ENCODE measurements at regions not wholly inside any gene's neighbourhood (a gene's known extent, or its start where the extent isn't known, plus 50 kb on each side); places are given as distances from the start of the nearest gene placed in this dataset.

- H3K27ac ChIP-seq: no peak overlapping the region
- H3K4me3 ChIP-seq: no peak overlapping the region
- DNase-seq: no peak
- no peaks in the 10 kb centered on the region for H3K36me3 ChIP-seq (ENCODE audit: low read depth, missing control alignments)
- no peaks in the 10 kb centered on the region for H3K4me1 ChIP-seq
- intact Hi-C loops (cut with DNase I; ENCODE audit: low total_unique reads): no loop called here
- H3K9me3 ChIP-seq: no peaks in the 10 kb centered on the region
- H3K27me3 ChIP-seq: no peaks in the 10 kb centered on the region
- TF ChIP-seq, protein P1, sequence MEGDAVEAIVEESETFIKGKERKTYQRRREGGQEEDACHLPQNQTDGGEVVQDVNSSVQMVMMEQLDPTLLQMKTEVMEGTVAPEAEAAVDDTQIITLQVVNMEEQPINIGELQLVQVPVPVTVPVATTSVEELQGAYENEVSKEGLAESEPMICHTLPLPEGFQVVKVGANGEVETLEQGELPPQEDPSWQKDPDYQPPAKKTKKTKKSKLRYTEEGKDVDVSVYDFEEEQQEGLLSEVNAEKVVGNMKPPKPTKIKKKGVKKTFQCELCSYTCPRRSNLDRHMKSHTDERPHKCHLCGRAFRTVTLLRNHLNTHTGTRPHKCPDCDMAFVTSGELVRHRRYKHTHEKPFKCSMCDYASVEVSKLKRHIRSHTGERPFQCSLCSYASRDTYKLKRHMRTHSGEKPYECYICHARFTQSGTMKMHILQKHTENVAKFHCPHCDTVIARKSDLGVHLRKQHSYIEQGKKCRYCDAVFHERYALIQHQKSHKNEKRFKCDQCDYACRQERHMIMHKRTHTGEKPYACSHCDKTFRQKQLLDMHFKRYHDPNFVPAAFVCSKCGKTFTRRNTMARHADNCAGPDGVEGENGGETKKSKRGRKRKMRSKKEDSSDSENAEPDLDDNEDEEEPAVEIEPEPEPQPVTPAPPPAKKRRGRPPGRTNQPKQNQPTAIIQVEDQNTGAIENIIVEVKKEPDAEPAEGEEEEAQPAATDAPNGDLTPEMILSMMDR (IDR thresholded peaks at IDR 0.05): no peak
- no peak for TF ChIP-seq POLR2A (IDR thresholded peaks at IDR 0.05)
These were observed 152.6 kb upstream of the RNPC3 start for GRCh38 chr1:103372866-103373265.

DNA sequence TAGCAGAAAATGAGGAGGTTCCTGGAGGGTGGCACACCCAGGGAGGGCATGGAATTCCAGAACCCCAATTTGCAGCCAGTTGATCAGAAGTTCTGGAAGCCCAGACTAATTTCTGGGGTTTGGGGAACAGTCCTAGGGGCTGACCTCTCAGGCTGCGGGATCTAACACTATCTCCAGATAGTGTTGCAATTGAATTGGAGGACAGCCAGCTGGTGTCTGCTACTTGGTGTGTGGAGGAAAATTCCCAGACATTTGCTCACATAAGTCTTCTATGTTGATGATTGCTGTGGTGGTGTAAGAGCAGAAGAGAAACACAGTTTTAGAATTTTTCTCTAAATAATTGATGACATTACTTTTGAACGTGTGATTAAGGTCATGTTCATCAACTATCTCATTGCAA lies 154.3 kb upstream of the RNPC3 start:
- intact Hi-C loops (cut with DNase I; ENCODE audit: low total_unique reads): no loop called here
- Histone ChIP-seq H3K9me3 (no peaks in the 10 kb centered on the region), H3K4me3 (no peak overlapping the region), H3K27ac (no peak overlapping the region), H3K4me1 (no peaks in the 10 kb centered on the region), H3K27me3 (no peaks in the 10 kb centered on the region), H3K36me3 (ENCODE audit: low read depth, missing control alignments) (no peaks in the 10 kb centered on the region)
- WGBS, 2 donors: 68 to 76% methylated on average over 2 of the region's 2 CpGs
- peak; percentile 22 for DNase-seq
- TF ChIP-seq POLR2A (IDR thresholded peaks at IDR 0.05): no peak
- TF ChIP-seq, protein P1 (IDR thresholded peaks at IDR 0.05): no peak

DNA sequence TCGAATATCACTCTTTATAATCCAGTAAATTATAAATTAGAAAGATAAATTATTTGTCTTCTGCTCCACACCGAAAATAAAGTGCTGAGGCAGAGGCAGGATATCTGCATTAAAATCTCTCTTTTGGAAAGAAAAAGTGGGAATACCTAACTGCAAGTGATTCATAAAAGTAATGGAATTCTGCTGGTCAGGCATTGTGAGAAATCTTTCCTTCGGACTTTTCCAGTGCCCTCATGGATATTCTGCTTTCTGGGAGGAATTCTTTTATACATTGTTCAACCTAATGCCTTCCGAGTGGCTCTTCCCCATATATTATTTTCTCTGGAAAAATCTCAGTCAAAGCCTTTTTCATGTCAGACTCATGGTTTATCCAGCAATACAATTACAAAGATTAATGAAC lies 158.3 kb upstream of the RNPC3 start:
- H3K36me3 ChIP-seq (ENCODE audit: low read depth, missing control alignments): no peaks in the 10 kb centered on the region
- no peak for DNase-seq
- no peak overlapping the region for H3K4me3 ChIP-seq
- 88 to 90% methylated on average over 4 of the region's 4 CpGs for WGBS, 2 donors
- intact Hi-C loops (cut with DNase I; ENCODE audit: low total_unique reads): no loop called here
- H3K27me3 ChIP-seq: no peaks in the 10 kb centered on the region
- H3K27ac ChIP-seq: no peak overlapping the region
- TF ChIP-seq, protein P1 (IDR thresholded peaks at IDR 0.05): no peak
- TF ChIP-seq POLR2A (IDR thresholded peaks at IDR 0.05): no peak
- no peaks in the 10 kb centered on the region for H3K9me3 ChIP-seq
- no peaks in the 10 kb centered on the region for H3K4me1 ChIP-seq

DNA sequence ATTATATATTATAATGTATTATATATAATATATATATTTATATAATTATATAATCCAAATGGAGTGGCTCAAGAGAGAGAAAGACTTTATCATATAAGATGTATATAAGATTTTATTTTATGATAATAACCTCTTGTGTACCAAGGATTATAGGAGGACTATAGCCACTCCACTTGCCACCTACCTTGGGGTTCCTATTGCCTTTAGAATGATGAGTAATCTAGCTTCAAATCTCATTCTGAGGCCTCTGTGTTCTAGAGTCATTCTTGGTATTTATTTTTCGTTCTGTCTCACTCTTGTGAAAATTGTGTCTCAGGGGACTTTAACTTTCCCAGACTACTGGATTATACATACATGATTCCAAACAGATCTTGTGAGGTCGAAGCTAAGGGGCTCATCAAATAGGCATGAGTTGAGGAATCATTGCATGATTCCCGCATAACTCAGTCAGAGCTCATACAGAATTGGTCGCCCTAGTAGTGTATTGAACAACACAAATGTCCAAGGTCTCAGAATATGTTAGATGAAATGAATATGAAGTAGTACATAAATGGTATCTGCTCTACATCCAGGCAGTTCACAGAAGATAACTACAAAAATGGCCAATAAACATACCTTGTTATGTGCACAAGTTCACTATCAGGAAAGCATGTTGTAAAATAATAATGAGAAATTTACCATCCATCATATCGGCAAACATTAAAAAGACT lies 159.5 kb upstream of the RNPC3 start:
- no peak overlapping the region for H3K27ac ChIP-seq
- H3K36me3 ChIP-seq (ENCODE audit: low read depth, missing control alignments): no peaks in the 10 kb centered on the region
- intact Hi-C loops (cut with DNase I; ENCODE audit: low total_unique reads): no loop called here
- no peaks in the 10 kb centered on the region for H3K4me1 ChIP-seq
- WGBS, 2 donors: 91 to 96% methylated on average over 5 of the region's 5 CpGs
- no peaks in the 10 kb centered on the region for H3K9me3 ChIP-seq
- TF ChIP-seq POLR2A (IDR thresholded peaks at IDR 0.05): no peak
- TF ChIP-seq, protein P1 (IDR thresholded peaks at IDR 0.05): no peak
- no peak for DNase-seq
- no peaks in the 10 kb centered on the region for H3K27me3 ChIP-seq
- no peak overlapping the region for H3K4me3 ChIP-seq

DNA sequence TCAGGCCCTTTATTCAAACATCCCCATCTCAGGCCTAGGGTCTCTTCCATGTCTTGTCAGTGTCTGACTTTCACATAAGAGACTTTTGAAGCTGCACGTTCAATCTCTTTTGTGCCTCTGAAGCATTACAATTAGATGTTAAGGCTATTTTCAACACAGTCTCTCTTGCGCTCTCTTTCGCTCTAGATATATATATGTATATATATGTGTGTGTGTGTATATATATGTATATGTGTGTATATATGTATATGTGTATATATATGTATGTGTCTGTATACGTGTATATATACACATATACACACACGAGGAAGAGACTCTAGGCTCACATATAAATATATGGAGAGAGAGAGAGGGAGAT lies 162.5 kb upstream of the RNPC3 start:
- H3K36me3 ChIP-seq (ENCODE audit: low read depth, missing control alignments): no peaks in the 10 kb centered on the region
- H3K9me3 ChIP-seq: no peaks in the 10 kb centered on the region
- no peaks in the 10 kb centered on the region for H3K27me3 ChIP-seq
- no peak for DNase-seq
- H3K27ac ChIP-seq: no peak overlapping the region
- no peaks in the 10 kb centered on the region for H3K4me1 ChIP-seq
- 88 to 93% methylated on average over 5 of the region's 5 CpGs for WGBS, 2 donors
- H3K4me3 ChIP-seq: no peak overlapping the region
- intact Hi-C loops (cut with DNase I; ENCODE audit: low total_unique reads): no loop called here
- TF ChIP-seq POLR2A (IDR thresholded peaks at IDR 0.05): no peak
- TF ChIP-seq, protein P1 (IDR thresholded peaks at IDR 0.05): no peak
